ENCODE measurements at regions not wholly inside any gene's neighbourhood (a gene's known extent, or its start where the extent isn't known, plus 50 kb on each side); places are given as distances from the start of the nearest gene placed in this dataset.

GRCh38 chr14:101508948-101509729, 52.2 kb upstream of the DIO3 start:
- H3K4me3 ChIP-seq (replicated peaks; ENCODE audit: low read depth, low read length) = no peak overlapping the region
- TF ChIP-seq CTCF (IDR thresholded peaks at IDR 0.05; ENCODE audit: low read depth, low read length, missing control alignments) = no peak
- DNase-seq (ENCODE audit: extremely low read depth, low read depth) = no peak

GRCh38 chr14:101509730-101510371, 51.4 kb upstream of the DIO3 start:
- no peak for DNase-seq (ENCODE audit: extremely low read depth, low read depth)
- no peak overlapping the region for H3K4me3 ChIP-seq (replicated peaks; ENCODE audit: low read depth, low read length)
- TF ChIP-seq CTCF (IDR thresholded peaks at IDR 0.05; ENCODE audit: low read depth, low read length, missing control alignments) = no peak

- no peak overlapping the region for H3K4me3 ChIP-seq (replicated peaks; ENCODE audit: low read depth, low read length)
- DNase-seq (ENCODE audit: extremely low read depth, low read depth) = no peak
- no peak for TF ChIP-seq CTCF (IDR thresholded peaks at IDR 0.05; ENCODE audit: low read depth, low read length, missing control alignments)
These were observed 50.1 kb upstream of the DIO3 start for GRCh38 chr14:101511199-101511598.

Data from HFF-Myc (cell line).